HUES48 (cell line): ENCODE measurements at regions not wholly inside any gene's neighbourhood (a gene's known extent, or its start where the extent isn't known, plus 50 kb on each side); places are given as distances from the start of the nearest gene placed in this dataset.

Experiments used
- H3K27ac ChIP-seq: one replicate; pipeline ENCODE4 v1.7.0; 2013; ENCODE audit warnings: low read depth, low read length, inconsistent platforms
- H3K27me3 ChIP-seq: 2 replicates; pipeline ENCODE4 v1.6.1; 2013; ENCODE audit warnings: mild to moderate bottlenecking, low read length; ENCODE audit not compliant: control insufficient read depth, insufficient read depth
- H3K36me3 ChIP-seq: 2 replicates; pipeline ENCODE4 v1.6.1; 2013; ENCODE audit warnings: low read length; ENCODE audit not compliant: control insufficient read depth, insufficient read depth
- H3K4me1 ChIP-seq: 2 replicates; pipeline ENCODE4 v1.6.1; 2013; ENCODE audit warnings: mild to moderate bottlenecking, low read length; ENCODE audit not compliant: control insufficient read depth, insufficient read depth
- H3K4me3 ChIP-seq: 2 replicates; pipeline ENCODE4 v1.5.1; 2013; ENCODE audit warnings: mild to moderate bottlenecking, low read depth, low read length
- H3K9ac ChIP-seq: 2 replicates; pipeline ENCODE4 v1.6.1; 2013; ENCODE audit warnings: mild to moderate bottlenecking, low read depth, low read length, moderate library complexity
- H3K9me3 ChIP-seq: 2 replicates; pipeline ENCODE4 v1.6.1; 2013; ENCODE audit warnings: low read length; ENCODE audit not compliant: control insufficient read depth, insufficient read depth

GRCh38 chr14:104294983-104295680 lies 156.7 kb downstream of the KIF26A start:
- no peak overlapping the region for H3K4me3 ChIP-seq
- H3K27me3 ChIP-seq = no peaks in the 10 kb centered on the region
- H3K36me3 ChIP-seq = no peaks in the 10 kb centered on the region
- peaks cover 2% of the 10 kb centered on the region; the same call in 1 of the 2 replicates for H3K9me3 ChIP-seq
- H3K9ac ChIP-seq = no peak overlapping the region
- peaks cover 18% of the 10 kb centered on the region for H3K4me1 ChIP-seq
- H3K27ac ChIP-seq = no peak overlapping the region

DNA sequence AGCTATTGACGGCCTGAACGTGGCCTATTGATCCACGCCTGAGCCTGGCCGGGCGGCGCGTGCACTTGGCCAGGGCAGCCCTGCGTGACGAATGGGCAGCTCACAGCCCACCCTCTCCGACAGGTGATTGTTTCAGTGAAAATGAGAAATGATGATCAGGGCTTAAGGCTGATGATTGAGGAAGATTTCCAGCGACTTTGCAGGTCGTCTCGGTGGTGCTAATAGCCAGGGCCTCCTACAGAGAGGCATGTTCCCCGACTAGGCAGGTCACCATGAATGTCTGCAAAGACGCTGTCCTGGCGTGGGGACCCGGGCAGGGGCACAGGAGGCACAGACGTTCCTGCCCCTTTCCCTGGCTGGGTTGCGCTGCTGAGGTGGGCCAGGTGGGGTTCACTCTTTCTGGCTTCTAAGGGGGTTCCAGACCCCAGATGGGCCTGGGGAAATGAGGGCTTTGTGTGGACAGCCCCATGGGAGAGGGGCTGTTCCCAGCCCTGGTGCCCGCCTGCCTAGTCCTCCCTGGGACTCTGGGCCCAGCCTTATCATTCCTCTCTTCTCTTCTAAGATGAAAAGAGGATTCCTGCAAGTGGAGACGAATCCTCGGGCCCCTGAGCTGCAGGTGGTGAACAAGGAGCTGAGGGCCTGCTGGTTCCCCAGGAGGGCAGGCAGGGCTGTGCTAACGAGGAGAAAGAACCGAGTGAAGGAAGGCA lies 157.4 kb downstream of the KIF26A start:
- Histone ChIP-seq H3K27ac (no peak overlapping the region), H3K4me1 (peaks cover 13% of the 10 kb centered on the region), H3K4me3 (no peak overlapping the region), H3K36me3 (no peaks in the 10 kb centered on the region), H3K9me3 (peaks cover 2% of the 10 kb centered on the region; the same call in 1 of the 2 replicates), H3K9ac (no peak overlapping the region), H3K27me3 (no peaks in the 10 kb centered on the region)

GRCh38 chr14:104296388-104297312 lies 158.3 kb downstream of the KIF26A start:
- Histone ChIP-seq H3K27ac (no peak overlapping the region), H3K9ac (no peak overlapping the region), H3K36me3 (no peaks in the 10 kb centered on the region), H3K27me3 (no peaks in the 10 kb centered on the region), H3K4me1 (peaks cover 6% of the 10 kb centered on the region), H3K9me3 (peaks cover 7% of the 10 kb centered on the region; the same call in 1 of the 2 replicates), H3K4me3 (no peak overlapping the region)

- no peak overlapping the region for H3K27ac ChIP-seq
- H3K27me3 ChIP-seq = no peaks in the 10 kb centered on the region
- no peak overlapping the region for H3K9ac ChIP-seq
- H3K36me3 ChIP-seq = no peaks in the 10 kb centered on the region
- peaks cover 2% of the 10 kb centered on the region; the same call in 1 of the 2 replicates for H3K4me1 ChIP-seq
- H3K4me3 ChIP-seq = no peak overlapping the region
- H3K9me3 ChIP-seq = peaks cover 8% of the 10 kb centered on the region; the same call in 1 of the 2 replicates
Observed at GRCh38 chr14:104297313-104297704, 158.9 kb downstream of the KIF26A start.

GRCh38 chr14:104297721-104298401 lies 159.5 kb downstream of the KIF26A start:
- no peaks in the 10 kb centered on the region for H3K4me1 ChIP-seq
- H3K9ac ChIP-seq = no peak overlapping the region
- peaks cover 8% of the 10 kb centered on the region; the same call in 1 of the 2 replicates for H3K9me3 ChIP-seq
- H3K36me3 ChIP-seq = no peaks in the 10 kb centered on the region
- no peaks in the 10 kb centered on the region for H3K27me3 ChIP-seq
- H3K4me3 ChIP-seq = no peak overlapping the region
- H3K27ac ChIP-seq = no peak overlapping the region

DNA sequence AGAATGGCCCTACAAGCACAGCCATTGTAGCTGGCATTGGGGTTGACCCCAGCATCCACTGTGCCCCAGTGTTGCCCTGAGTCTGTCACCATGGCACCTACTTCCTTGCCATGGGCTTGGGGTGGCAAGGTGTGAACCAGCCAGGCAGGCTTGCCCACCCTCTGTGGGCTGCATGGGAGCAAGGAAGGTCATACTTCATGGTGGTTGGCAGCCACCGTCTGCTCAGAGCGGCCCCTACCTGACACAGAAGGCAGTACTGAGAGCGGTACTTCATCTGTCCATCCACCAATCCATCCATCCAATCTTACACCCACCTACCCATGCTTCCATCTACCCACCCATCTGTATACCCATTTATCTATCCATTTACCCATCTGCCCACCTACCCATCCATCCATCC lies 160.1 kb downstream of the KIF26A start:
- Histone ChIP-seq H3K27ac (no peak overlapping the region), H3K36me3 (no peaks in the 10 kb centered on the region), H3K9ac (no peak overlapping the region), H3K27me3 (no peaks in the 10 kb centered on the region), H3K9me3 (peaks cover 8% of the 10 kb centered on the region; the same call in 1 of the 2 replicates), H3K4me3 (no peak overlapping the region), H3K4me1 (no peaks in the 10 kb centered on the region)

GRCh38 chr14:104299993-104300761 lies 161.8 kb downstream of the KIF26A start:
- Histone ChIP-seq H3K9ac (no peak overlapping the region), H3K4me3 (no peak overlapping the region), H3K27me3 (no peaks in the 10 kb centered on the region), H3K4me1 (no peaks in the 10 kb centered on the region), H3K9me3 (peaks cover 8% of the 10 kb centered on the region; the same call in 1 of the 2 replicates), H3K36me3 (no peaks in the 10 kb centered on the region), H3K27ac (no peak overlapping the region)

DNA sequence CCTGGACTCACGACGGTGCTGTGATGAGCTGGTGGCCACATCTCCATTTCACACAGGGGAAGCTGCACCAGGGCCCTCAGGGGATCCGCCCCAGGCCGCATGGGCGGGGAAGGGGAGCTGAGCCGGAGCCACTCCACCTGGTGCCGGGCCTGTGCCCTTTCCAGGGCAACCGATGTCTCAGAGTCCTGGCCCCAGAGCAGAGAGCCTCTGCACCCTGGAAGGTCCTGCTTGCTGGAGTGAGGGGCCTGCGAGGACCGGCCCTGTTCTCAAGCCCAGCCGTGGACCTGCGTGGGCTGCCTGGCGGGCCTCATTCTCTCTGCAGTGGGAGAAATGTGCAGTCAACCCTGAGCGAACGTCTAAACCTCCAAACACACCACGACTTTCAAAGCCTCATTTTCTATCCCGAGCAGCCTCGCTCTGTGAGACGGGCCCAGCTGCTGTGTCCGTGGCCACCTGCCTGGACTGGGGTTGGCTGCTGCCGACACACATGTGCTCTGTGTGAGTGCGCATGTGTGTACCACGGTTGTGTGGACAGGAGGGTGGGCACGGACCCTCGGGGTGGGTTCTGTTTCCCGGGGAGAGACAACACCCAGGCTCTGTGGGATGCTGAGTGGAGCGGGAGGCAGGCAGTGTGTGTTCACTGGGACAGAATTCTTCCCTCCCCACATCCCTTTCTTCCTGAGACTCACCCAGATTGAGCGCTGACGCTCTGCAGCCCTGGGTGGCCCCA lies 163.5 kb downstream of the KIF26A start:
- Histone ChIP-seq H3K9me3 (peaks cover 8% of the 10 kb centered on the region; the same call in 1 of the 2 replicates), H3K27me3 (no peaks in the 10 kb centered on the region), H3K4me3 (no peak overlapping the region), H3K4me1 (no peaks in the 10 kb centered on the region), H3K9ac (no peak overlapping the region), H3K27ac (no peak overlapping the region), H3K36me3 (no peaks in the 10 kb centered on the region)

DNA sequence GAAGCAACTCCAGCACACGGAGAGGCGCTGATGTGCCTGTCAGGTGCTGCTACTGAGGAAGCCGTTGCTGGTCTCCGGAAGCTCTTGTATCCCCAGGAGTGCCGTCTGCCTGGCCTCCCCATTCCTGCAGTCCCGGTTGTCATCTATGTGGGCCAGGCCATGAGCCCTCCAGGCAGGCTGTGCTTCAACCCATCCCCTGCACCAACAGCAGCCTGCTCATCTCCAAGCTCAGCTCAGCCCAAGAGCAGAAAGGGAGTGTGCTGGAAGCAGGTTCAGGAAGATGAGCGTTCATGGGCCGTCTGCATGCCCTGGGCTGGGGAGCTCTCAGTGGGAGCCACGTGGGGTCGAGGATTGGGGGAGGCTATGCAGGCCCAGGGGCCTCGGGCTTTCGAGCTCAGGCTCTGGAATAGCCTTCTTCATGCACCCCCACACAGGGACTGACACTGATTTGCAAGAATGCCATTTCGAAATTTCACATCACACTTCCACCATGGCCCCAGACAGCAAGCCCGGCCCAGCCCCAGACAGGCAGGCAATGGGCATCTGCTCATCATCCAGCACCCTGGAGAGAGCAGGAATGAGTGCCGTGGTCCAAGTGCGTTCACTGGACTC lies 164.5 kb downstream of the KIF26A start:
- Histone ChIP-seq H3K27me3 (no peaks in the 10 kb centered on the region), H3K27ac (no peak overlapping the region), H3K36me3 (no peaks in the 10 kb centered on the region), H3K9me3 (peaks cover 8% of the 10 kb centered on the region; the same call in 1 of the 2 replicates), H3K4me1 (no peaks in the 10 kb centered on the region), H3K4me3 (no peak overlapping the region), H3K9ac (no peak overlapping the region)
